ENCODE measurements at regions not wholly inside any gene's neighbourhood (a gene's known extent, or its start where the extent isn't known, plus 50 kb on each side); places are given as distances from the start of the nearest gene placed in this dataset.

- no peaks in the 10 kb centered on the region for H3K4me1 ChIP-seq
- H3K27me3 ChIP-seq (ENCODE audit: low read depth), result no peaks in the 10 kb centered on the region
- H3K27ac ChIP-seq, result no peak overlapping the region
- peak; percentile 66 for TF ChIP-seq CTCF (IDR thresholded peaks at IDR 0.05)
- no peaks in the 10 kb centered on the region for H3K36me3 ChIP-seq
- ATAC-seq (peak; percentile 54 to 55), DNase-seq (no peak)
- no peak overlapping the region for H3K4me3 ChIP-seq
- intact Hi-C loops (cut with DNase I), result loop anchor here (10.0 kb wide), 1 partner anchor 222 kb away; no protein-coding TSS in a partner anchor
- H3K9me3 ChIP-seq, result no peaks in the 10 kb centered on the region
Measured at GRCh38 chr1:67532452-67533216, 102.4 kb upstream of the SERBP1 start.

- H3K4me3 ChIP-seq, result no peak overlapping the region
- no peak for TF ChIP-seq CTCF (IDR thresholded peaks at IDR 0.05)
- DNase-seq, result peak; percentile 55
Measured at GRCh38 chr1:67534627-67535065, 104.4 kb upstream of the SERBP1 start.

GRCh38 chr1:67535474-67535873 lies 105.3 kb upstream of the SERBP1 start:
- no peaks in the 10 kb centered on the region for H3K27me3 ChIP-seq (ENCODE audit: low read depth)
- no peaks in the 10 kb centered on the region for H3K36me3 ChIP-seq
- ATAC-seq, result peak; percentile 87 to 92
- no peak overlapping the region for H3K27ac ChIP-seq
- no peak overlapping the region for H3K4me3 ChIP-seq
- no peaks in the 10 kb centered on the region for H3K4me1 ChIP-seq
- DNase-seq, result peak; percentile 85
- peak; percentile 85 for TF ChIP-seq CTCF (IDR thresholded peaks at IDR 0.05)
- no peaks in the 10 kb centered on the region for H3K9me3 ChIP-seq
- intact Hi-C loops (cut with DNase I), result loop anchor here (10.0 kb wide), 1 partner anchor 219 kb away; no protein-coding TSS in a partner anchor

More at GRCh38 chr1:67534627-67535065, 104.4 kb upstream of the SERBP1 start:
- Histone ChIP-seq H3K27me3 (ENCODE audit: low read depth) (no peaks in the 10 kb centered on the region), H3K4me1 (no peaks in the 10 kb centered on the region), H3K9me3 (no peaks in the 10 kb centered on the region), H3K36me3 (no peaks in the 10 kb centered on the region), H3K27ac (peak overlapping the region; percentile 37)
- peak; percentile 93 to 95 for ATAC-seq
- intact Hi-C loops (cut with DNase I), result loop anchor here (10.0 kb wide), 1 partner anchor 220 kb away; no protein-coding TSS in a partner anchor

GRCh38 chr1:67536957-67537666 lies 106.9 kb upstream of the SERBP1 start:
- H3K36me3 ChIP-seq, result no peaks in the 10 kb centered on the region
- no peaks in the 10 kb centered on the region for H3K27me3 ChIP-seq (ENCODE audit: low read depth)
- no peak for TF ChIP-seq CTCF (IDR thresholded peaks at IDR 0.05)
- no peaks in the 10 kb centered on the region for H3K4me1 ChIP-seq
- ATAC-seq (no peak), DNase-seq (no peak)
- no peak overlapping the region for H3K27ac ChIP-seq
- intact Hi-C loops (cut with DNase I), result loop anchor here (10.0 kb wide), 1 partner anchor 218 kb away; no protein-coding TSS in a partner anchor
- no peaks in the 10 kb centered on the region for H3K9me3 ChIP-seq
- H3K4me3 ChIP-seq, result no peak overlapping the region

- Histone ChIP-seq H3K27me3 (ENCODE audit: low read depth) (no peaks in the 10 kb centered on the region), H3K36me3 (no peaks in the 10 kb centered on the region), H3K27ac (no peak overlapping the region), H3K9me3 (no peaks in the 10 kb centered on the region), H3K4me3 (no peak overlapping the region), H3K4me1 (no peaks in the 10 kb centered on the region)
- no peak for TF ChIP-seq CTCF (IDR thresholded peaks at IDR 0.05)
- ATAC-seq (no peak), DNase-seq (no peak)
- intact Hi-C loops (cut with DNase I), result loop anchor here (10.0 kb wide), 1 partner anchor 217 kb away; no protein-coding TSS in a partner anchor
Measured at GRCh38 chr1:67537667-67538018, 107.4 kb upstream of the SERBP1 start.

All from lower lobe of right lung (tissue), 2 donors.